ENCODE measurements at regions not wholly inside any gene's neighbourhood (a gene's known extent, or its start where the extent isn't known, plus 50 kb on each side); places are given as distances from the start of the nearest gene placed in this dataset.

DNA sequence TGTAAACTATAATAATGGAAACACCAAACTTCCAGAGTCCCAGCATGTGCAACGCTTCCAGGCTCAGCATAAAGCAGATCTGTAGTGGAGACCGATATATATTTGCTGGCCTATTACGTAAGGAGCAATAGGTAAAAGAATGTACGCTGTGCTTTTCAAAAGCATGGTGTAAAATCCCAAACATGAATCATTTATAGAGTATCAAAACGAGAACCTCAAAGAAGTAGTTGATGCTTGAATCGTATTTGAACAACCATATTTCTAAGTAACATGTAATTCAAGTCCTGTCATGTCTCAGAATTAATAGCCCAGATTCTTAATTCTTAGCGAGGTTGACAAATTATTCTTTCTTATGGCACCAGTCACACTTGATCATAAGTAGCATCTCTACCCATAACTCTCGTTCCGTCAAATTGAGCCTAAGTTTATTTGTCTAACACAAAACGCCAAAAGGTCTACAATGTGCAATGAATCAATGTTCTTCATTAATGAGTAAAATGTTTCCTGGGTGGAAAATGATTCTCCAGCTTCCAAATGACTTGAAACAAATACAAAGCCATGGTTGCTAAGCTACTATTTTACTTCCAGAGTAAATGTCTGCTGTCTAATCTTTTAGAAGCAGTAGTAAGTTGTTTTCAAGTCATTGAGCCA, 811.5 kb upstream of the FRG1 start:
- no peaks in the 10 kb centered on the region for H3K27me3 ChIP-seq (ENCODE audit: insufficient read depth, low read depth)
- no peak overlapping the region for H2AFZ ChIP-seq (ENCODE audit: low read depth)
- no peaks in the 10 kb centered on the region for H3K4me1 ChIP-seq (ENCODE audit: low read depth, poor library complexity, severe bottlenecking)

DNA sequence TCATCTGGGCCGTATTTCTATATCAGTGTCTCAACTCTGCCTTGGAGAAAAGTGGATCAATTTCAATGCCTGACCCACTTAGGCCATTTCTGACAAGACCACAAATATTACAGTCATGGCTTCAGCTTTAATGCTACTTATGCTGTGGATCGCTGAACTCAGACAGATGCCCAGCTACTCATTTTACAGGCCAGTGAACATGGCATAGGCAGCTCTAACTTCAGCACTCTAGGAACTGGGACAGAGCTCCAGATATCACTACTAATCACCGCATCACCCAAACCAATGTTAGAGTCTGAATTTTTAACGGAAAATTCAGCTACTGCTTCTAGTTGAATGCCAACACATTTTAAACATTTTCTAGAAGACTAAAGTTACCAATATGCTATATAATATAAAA, 809.6 kb upstream of the FRG1 start:
- no peak overlapping the region for H3K4me3 ChIP-seq (IDR thresholded peaks at IDR 0.05; ENCODE audit: insufficient read depth, low read depth, low read length)
- no peak overlapping the region for H3K4me2 ChIP-seq
- no peak overlapping the region for H3K9ac ChIP-seq
- no peak for TF ChIP-seq CTCF (conservative IDR thresholded peaks at IDR 0.05; ENCODE audit: low read depth, low read length)
- no peaks in the 10 kb centered on the region for H3K4me1 ChIP-seq (ENCODE audit: low read depth, poor library complexity, severe bottlenecking)
- H3K27ac ChIP-seq, result no peak overlapping the region
- no peaks in the 10 kb centered on the region for H3K27me3 ChIP-seq (ENCODE audit: insufficient read depth, low read depth)
- no peaks in the 10 kb centered on the region for H3K79me2 ChIP-seq (ENCODE audit: insufficient read depth, low read depth)
- no peaks in the 10 kb centered on the region for H3K36me3 ChIP-seq (ENCODE audit: insufficient read depth)
- no peak overlapping the region for H2AFZ ChIP-seq (ENCODE audit: low read depth)
- no peaks in the 10 kb centered on the region for H4K20me1 ChIP-seq (ENCODE audit: insufficient read depth)

More for the DNA sequence above, 811.5 kb upstream of the FRG1 start:
- no peak for TF ChIP-seq CTCF (conservative IDR thresholded peaks at IDR 0.05; ENCODE audit: low read depth, low read length)
- Histone ChIP-seq H3K4me3 (IDR thresholded peaks at IDR 0.05; ENCODE audit: insufficient read depth, low read depth, low read length) (no peak overlapping the region), H3K36me3 (ENCODE audit: insufficient read depth) (no peaks in the 10 kb centered on the region), H3K79me2 (ENCODE audit: insufficient read depth, low read depth) (no peaks in the 10 kb centered on the region), H3K27ac (no peak overlapping the region), H4K20me1 (ENCODE audit: insufficient read depth) (no peaks in the 10 kb centered on the region), H3K4me2 (no peak overlapping the region), H3K9ac (no peak overlapping the region)

DNA sequence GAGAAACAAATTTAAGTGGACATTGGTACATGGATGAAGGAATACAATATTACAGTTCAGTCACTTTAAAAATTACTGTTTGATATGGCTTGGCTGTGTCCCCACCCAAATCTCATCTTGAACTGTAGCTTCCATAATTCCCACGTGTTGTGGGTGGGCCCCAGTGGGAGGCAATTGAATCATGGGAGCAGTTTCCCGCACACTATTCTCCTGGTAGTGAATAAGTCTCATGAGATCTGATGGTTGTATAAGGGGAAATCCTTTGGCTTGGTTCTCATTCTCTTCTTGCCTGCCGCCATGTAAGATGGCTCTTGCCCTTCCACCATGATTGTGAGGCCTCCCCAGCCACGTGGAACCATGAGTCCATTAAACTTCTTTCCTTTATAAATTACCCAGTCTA, 804.2 kb upstream of the FRG1 start:
- Histone ChIP-seq H3K27me3 (ENCODE audit: insufficient read depth, low read depth) (no peaks in the 10 kb centered on the region), H3K27ac (no peak overlapping the region), H4K20me1 (ENCODE audit: insufficient read depth) (no peaks in the 10 kb centered on the region), H2AFZ (ENCODE audit: low read depth) (no peak overlapping the region), H3K4me2 (no peak overlapping the region), H3K4me3 (IDR thresholded peaks at IDR 0.05; ENCODE audit: insufficient read depth, low read depth, low read length) (no peak overlapping the region), H3K36me3 (ENCODE audit: insufficient read depth) (no peaks in the 10 kb centered on the region), H3K4me1 (ENCODE audit: low read depth, poor library complexity, severe bottlenecking) (no peaks in the 10 kb centered on the region), H3K9ac (no peak overlapping the region), H3K79me2 (ENCODE audit: insufficient read depth, low read depth) (no peaks in the 10 kb centered on the region)
- no peak for TF ChIP-seq CTCF (conservative IDR thresholded peaks at IDR 0.05; ENCODE audit: low read depth, low read length)

DNA sequence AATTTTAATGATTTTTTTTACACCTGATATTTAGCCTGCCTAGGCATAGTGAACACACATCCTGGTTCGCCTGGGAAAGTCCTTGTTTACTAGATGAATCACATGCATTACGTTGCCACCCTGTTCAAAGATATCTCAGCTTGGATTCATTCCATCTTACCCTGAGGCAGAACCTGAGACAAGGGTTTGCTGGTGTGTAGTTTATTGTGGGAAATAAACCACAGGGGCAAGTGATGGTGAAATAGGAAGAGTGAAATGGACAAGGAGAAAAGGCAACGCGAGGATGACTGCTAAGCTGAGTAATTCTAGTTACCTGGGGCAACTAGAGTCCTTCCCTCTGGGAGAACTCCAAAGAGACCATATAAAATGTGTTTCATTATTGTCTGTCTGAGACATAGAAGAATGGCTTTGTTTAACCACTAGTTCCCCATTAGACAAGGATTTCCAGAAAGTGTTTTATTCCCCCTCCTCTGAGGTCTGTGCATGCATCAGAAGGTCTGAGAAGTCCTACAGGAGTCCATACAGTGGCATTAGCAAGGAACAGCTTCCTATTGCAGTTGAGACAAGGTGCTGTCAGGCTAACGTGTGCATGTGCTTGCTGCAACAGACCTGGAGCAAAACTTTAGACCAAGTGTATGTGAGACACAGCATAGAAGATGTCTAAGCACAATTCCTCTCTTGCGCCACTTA, 797.3 kb upstream of the FRG1 start:
- no peaks in the 10 kb centered on the region for H3K79me2 ChIP-seq (ENCODE audit: insufficient read depth, low read depth)
- H3K36me3 ChIP-seq (ENCODE audit: insufficient read depth), result no peaks in the 10 kb centered on the region
- H3K4me1 ChIP-seq (ENCODE audit: low read depth, poor library complexity, severe bottlenecking), result no peaks in the 10 kb centered on the region
- H3K4me2 ChIP-seq, result no peak overlapping the region
- H3K27ac ChIP-seq, result no peak overlapping the region
- no peak overlapping the region for H3K9ac ChIP-seq
- no peak for TF ChIP-seq CTCF (conservative IDR thresholded peaks at IDR 0.05; ENCODE audit: low read depth, low read length)
- H4K20me1 ChIP-seq (ENCODE audit: insufficient read depth), result no peaks in the 10 kb centered on the region
- H3K4me3 ChIP-seq (IDR thresholded peaks at IDR 0.05; ENCODE audit: insufficient read depth, low read depth, low read length), result no peak overlapping the region
- no peak overlapping the region for H2AFZ ChIP-seq (ENCODE audit: low read depth)
- no peaks in the 10 kb centered on the region for H3K27me3 ChIP-seq (ENCODE audit: insufficient read depth, low read depth)
